GM21737 (cell line): ENCODE measurements at regions not wholly inside any gene's neighbourhood (a gene's known extent, or its start where the extent isn't known, plus 50 kb on each side); places are given as distances from the start of the nearest gene placed in this dataset.

ENCODE experiments used
- ATAC-seq: cut with Tn5 transposase; IDR thresholded peaks from one replicate; pipeline ENCODE4 v1.9.1; 2021; ENCODE audit warnings: mild to moderate bottlenecking, moderate library complexity; ENCODE audit not compliant: unreplicated experiment

DNA sequence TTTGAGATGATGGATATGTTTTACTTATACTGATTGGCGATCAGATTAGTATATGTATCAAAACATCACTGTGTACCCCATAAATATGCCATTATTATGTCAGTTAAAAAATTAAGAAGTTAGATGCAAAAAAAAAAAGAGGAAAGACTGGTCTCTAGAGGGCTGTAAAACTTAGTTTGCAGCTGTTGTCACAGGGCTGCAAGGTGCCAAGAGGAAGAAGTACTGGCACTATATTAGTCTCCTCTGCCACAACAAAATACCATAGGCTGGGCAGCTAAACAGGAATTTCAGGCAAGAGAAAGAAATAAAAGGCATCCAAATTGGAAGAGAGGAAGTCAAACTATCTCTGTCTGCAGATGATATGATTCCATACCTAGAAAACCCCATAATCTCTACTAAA is 177.8 kb upstream of the PLPP4 start:
- no peak for ATAC-seq

GRCh38 chr10:120282421-120282820 is 174.6 kb upstream of the PLPP4 start:
- no peak for ATAC-seq

DNA sequence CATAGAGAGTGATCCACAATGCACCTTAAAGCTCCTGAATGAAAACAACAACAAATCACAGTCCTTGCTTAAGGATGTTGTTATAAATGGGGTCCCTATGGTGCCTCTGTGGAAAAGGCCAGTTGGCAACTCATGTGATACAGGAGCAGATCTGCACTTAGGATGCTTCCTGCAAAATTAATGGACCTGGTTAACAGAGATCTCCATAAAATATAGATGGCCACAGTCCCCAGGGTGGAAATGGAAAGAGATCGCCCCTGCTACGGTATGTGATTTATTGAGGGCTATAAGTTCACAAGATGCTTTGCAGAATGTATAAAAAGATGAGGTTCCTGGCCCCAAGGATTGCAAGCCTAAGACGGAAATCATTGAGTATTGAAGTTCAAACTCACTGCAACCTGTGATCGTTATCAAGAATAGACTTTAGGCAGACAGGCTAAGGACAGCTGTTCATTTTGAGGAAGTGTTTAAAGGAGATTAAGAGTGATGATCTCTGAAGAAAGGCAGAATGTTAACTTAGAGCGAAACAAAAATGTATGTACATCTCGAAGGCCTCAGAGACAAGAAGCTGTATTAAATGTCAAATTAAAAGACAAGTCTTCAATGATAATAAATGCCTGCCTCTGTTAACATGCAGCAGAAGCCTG is 174.1 kb upstream of the PLPP4 start:
- ATAC-seq: no peak

GRCh38 chr10:120285408-120285807 is 171.6 kb upstream of the PLPP4 start:
- ATAC-seq: no peak

DNA sequence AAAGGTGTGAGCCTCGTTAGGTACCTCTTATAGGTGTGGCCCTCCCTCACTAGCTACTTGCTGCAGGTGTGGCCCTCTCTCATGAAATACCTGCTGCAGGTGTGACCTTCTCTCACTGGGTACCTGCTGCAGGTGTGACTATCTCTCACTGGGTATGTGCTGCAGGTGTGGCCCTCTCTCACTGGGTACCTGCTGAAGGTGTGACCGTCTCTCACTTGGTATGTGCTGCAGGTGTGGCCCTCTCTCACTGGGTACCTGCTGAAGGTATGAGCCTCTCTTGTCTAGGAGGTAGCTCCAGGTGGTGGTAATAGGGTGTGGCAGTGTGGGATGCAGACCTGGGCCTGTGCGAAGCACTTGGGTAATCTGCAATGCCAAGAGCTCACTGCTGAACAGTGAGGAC is 170.7 kb upstream of the PLPP4 start:
- no peak for ATAC-seq

DNA sequence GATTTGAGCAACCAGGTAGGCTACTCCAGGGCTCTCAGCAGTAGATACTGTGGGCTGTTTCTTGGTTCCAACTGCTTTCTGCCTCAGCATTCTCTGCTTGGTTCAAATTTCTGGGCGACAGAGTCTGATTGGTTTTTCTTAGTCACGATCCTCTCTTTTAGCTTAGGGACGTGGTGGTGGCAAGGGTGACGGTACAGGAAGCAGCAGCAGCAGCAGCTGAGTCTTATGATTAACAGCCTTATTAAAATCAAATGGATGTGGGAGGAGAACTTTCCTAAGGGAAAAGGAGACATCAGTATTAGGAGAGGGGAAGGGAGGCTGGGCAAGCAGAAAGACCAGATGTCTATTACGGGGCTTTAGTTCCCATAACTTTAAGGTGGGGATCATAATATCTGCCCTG is 156.5 kb upstream of the PLPP4 start:
- ATAC-seq: no peak

DNA sequence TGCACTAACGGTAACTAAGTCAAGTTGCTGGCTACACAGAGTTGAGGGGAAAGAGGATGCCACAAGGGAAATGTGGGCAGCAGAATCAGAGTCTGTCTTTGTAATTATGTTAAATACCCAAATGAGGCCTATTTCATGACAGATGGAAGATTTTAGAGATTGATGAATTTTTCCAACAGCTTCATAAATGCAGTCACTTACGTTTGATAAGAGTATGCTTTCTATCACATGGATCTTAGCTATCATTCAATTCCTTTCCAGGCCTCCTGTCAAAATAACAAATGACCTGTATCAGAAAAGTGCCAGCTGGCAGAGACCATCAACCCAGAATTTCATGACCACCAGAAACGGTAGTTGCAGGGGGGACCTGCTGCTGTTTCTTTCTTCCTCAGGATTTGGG is 148.4 kb upstream of the PLPP4 start:
- no peak for ATAC-seq

DNA sequence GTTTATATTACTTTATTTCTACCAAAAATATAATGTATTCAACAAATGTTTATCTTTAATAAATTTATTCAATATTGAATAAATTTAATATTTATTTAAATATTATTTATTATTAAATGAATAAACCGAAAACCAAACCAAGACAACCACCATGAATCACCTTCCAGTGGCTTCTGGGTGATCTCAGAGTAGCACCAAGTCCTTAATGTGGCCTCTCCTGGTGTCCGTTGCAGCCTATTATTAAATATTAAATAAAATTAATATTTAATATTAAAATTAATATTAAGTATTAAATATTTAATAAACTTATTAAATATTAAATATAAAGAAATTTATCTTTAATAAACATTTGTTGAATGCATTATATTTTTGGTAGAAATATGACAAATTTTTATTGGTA is 143.3 kb upstream of the PLPP4 start:
- no peak for ATAC-seq

DNA sequence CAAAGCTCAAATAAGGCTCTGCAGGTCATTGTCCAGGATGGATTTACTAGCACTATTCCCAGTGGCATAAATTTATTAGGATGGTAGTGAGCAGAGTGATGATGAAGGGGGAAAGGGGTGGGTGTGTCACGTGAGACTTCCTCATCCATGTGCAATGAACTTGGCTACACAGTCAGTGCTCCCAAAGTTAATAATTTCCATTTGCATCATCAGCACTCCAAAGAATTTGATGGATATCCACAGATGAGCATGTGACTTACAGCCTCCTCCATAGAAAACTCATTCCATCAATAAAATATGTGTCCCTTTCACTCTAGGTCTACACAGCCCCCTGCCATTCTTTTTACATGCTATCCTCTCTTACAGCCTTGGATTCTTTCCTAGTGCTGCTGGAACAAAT is 142.6 kb upstream of the PLPP4 start:
- ATAC-seq: no peak

GRCh38 chr10:120318862-120319261 is 138.2 kb upstream of the PLPP4 start:
- ATAC-seq: no peak

DNA sequence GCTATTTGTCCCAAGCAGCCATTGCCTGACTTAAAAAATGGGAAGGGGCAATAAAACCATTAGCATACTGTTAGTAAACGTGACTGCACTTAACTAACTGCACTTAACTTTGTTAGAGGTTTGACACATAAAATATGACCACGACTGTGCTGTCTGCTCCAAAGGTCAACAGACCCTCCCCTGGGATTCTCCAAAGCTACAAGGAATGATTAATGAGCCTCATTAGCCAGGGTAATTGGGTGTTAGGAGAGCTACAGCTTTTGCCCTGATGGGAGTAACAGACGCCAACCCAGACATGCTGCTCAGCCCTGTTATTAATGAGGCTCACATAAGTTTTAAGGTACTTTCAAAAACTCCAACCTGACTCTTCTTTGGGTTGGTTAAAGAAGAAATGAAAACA is 129.4 kb upstream of the PLPP4 start:
- no peak for ATAC-seq

- no peak for ATAC-seq
Observed at GRCh38 chr10:120328647-120329046, 128.4 kb upstream of the PLPP4 start.

DNA sequence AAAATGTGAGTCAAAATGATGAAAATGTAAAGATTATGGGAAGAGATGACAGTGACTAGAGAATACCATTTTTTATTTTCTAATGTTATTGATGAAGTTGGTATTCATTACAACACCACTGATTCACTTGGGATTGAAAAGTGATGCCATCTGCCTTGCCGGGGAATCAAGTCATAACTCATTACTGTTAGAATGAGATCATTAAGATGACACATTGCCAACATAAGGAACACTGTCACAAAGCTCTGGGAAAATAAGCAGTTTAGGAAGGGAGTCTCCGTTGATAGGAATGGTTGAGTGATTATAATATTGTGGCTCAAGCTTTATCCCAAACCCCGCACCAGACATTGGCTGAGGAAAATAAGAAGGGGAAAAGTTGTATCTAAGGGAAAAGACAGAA is 121.5 kb upstream of the PLPP4 start:
- no peak for ATAC-seq

GRCh38 chr10:120336306-120336910 is 120.6 kb upstream of the PLPP4 start:
- no peak for ATAC-seq

GRCh38 chr10:120336911-120337540 is 120.0 kb upstream of the PLPP4 start:
- no peak for ATAC-seq

DNA sequence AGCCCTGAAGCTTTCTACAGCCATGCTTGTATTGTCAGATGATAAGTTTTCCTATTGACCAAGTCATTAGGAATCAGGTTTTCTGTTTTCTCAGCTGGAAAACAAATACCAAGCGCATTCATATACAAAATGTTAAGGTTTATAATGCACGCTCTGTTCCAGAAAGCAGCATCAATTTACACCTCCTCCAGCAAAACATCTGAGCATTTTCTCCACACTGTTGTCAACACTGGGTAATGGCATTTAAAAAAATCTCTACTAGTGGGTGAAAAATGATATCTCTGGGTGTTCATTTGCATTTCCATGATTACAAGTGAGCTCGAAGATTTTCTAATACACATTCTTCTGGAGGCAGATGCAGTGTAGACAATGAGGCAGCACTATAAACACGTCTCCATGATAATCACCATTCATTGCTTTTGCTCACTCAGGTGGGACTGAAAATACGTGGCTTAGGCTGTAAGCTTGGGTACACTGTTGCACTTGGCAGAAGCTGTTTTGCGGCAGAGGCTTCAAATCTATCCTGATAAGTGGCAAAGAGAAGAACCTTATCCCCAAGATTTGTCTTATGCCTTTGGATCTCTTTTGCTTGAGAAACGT is 114.8 kb upstream of the PLPP4 start:
- no peak for ATAC-seq

DNA sequence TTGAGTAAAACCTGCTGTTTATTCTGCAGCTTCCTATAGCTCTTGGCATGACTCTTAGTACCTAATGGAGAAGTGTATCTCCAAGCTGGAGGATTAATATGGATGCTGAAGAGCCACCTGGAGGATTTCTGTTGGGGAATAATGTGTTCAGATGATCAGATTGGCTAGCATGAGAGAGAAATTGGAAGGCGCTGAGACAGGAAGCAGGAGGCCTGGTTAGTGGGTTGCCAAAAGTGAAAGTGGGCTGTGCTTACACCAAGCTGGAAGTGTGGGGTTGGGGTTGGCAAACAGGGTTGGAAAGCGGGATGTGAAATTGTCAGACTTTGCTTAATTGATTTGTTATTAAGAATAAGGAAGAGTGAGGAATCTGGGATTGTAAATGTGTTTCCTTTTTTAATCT is 111.8 kb upstream of the PLPP4 start:
- no peak for ATAC-seq

DNA sequence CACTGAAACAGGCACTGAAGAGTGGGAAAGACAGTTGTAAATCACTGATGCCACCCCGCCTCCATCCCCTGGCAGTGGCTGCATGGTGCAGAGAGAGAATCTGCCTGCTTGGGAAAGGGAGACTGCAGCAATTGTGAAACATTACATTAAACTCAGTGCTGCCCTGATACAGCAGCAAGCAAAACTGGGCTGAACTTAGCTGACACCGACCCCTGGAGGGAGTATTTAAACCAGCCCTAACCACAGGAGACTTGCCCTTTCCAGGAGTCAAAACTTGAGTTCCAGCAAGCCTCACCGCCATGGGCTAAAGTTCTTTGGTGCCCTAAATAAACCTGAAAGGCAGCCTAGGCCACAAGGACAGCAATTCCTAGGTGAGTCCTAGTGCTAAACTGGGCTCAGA is 109.4 kb upstream of the PLPP4 start:
- no peak for ATAC-seq

DNA sequence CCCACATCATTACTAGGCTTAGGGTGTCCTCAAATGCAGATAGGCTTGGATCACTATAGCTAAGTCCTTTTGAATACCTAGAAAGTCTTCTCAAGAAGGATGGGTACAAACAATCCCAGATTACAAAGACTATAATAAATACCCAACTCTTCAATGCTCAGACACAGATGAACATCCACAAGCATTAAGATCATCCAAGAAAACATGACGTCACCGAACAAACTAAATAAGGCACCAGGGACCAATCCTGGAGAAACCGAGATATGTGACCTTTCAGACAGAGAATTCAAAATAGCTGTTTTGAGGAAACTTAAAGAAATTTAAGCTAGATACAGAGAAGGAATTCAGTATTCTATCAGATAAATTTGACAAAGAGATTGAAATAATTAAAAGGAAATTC is 108.0 kb upstream of the PLPP4 start:
- ATAC-seq: no peak

GRCh38 chr10:120355425-120355824 is 101.6 kb upstream of the PLPP4 start:
- ATAC-seq: no peak

DNA sequence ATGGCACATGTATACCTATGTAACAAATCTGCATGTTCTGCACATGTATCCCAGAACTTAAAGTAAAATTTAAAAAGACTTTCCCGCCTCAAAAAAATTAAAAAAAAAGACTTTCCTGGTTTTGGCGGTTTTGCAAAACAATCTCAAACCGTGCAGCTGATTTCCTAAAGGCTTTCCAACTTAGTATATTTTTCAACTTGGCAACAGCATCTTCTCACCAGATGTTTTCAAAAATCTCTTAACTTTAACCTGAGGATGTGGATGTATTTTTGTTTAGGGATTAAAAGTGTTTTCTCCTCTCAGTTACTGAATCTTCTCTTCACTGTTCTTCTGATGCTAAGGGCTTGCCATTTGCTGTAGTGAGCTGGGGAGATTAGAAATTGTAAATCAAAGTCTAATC is 96.5 kb upstream of the PLPP4 start:
- ATAC-seq: no peak

- ATAC-seq: no peak
Observed at GRCh38 chr10:120365872-120366271, 91.2 kb upstream of the PLPP4 start.
